ENCODE measurements at regions not wholly inside any gene's neighbourhood (a gene's known extent, or its start where the extent isn't known, plus 50 kb on each side); places are given as distances from the start of the nearest gene placed in this dataset.

DNA sequence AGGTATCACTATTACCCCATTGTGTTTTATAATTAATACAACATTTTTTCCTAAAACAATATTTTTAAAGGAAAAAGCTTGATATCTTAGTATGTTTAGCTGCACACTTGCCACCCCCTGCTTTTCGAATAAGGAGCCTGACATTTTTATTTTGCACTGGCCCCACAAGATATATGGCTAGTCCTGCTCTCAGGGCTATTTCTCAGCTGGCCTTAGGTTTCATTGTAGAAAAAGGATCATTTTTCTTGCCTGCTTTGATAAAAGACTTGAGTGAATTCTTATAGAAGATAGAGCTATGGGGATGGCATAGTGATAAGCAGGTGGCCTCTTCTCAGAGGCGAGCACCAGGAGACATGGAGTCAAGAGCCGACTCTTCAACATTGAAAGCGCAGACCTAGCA, 167.0 kb downstream of the FAM78B start:
- TF ChIP-seq CTCF (IDR thresholded peaks at IDR 0.05; ENCODE audit: control extremely low read depth, extremely low read depth, low read depth, missing control alignments), result no peak
- POLR2A ChIA-PET, result no interaction called here
- CTCF ChIA-PET, result interaction anchor here (1.3 to 1.6 kb wide), 2 partner anchors 9 to 12 kb away, joined by 3 to 7 read pairs; no protein-coding TSS in a partner anchor
- no peak for DNase-seq (ENCODE audit: extremely low spot score)

- CTCF ChIA-PET, result interaction anchor here (0.9 kb wide), 1 partner anchor 12 kb away, joined by 4 read pairs; no protein-coding TSS in a partner anchor
- DNase-seq (ENCODE audit: extremely low spot score), result no peak
- POLR2A ChIA-PET, result no interaction called here
- TF ChIP-seq CTCF (IDR thresholded peaks at IDR 0.05; ENCODE audit: control extremely low read depth, extremely low read depth, low read depth, missing control alignments), result no peak
Measured at GRCh38 chr1:166007176-166007575, 159.6 kb downstream of the FAM78B start.

GRCh38 chr1:166013232-166013631, 153.6 kb downstream of the FAM78B start:
- TF ChIP-seq CTCF (IDR thresholded peaks at IDR 0.05; ENCODE audit: control extremely low read depth, extremely low read depth, low read depth, missing control alignments), result no peak
- ChIA-PET CTCF (no interaction called here), POLR2A (no interaction called here)
- DNase-seq (ENCODE audit: extremely low spot score), result no peak

DNA sequence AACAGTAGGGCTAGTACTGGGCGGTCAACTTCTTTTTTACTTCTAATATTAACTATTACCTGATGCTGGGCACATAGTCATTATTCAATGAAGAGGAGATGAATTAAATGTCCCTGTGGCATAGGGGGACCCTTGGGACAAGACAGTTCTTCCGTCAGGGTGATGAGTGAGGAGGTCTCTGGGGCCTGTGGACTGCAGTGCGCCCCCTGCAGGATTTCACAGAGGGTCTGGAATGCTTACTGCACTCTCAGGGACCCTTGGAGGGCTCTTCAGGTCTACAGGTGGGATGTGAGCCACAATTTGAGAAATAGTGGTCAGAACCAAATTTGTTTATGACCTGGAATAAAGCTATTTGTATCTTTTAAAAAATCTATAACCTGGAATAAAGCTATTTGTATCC, 149.4 kb downstream of the FAM78B start:
- ChIA-PET CTCF (interaction anchor here (0.6 to 1.9 kb wide), 5 partner anchors 9 to 302 kb away, joined by 3 to 4 read pairs (median 3); no protein-coding TSS in a partner anchor), POLR2A (no interaction called here)
- no peak for TF ChIP-seq CTCF (IDR thresholded peaks at IDR 0.05; ENCODE audit: control extremely low read depth, extremely low read depth, low read depth, missing control alignments)
- DNase-seq (ENCODE audit: extremely low spot score), result no peak
